Neural progenitor cell (in vitro differentiated cells): ENCODE measurements at regions not wholly inside any gene's neighbourhood (a gene's known extent, or its start where the extent isn't known, plus 50 kb on each side); places are given as distances from the start of the nearest gene placed in this dataset.

Experiments
- CTCF ChIP-seq: fragments of 200-600 bp; sonication (generic); IDR thresholded peaks from 2 replicates; pipeline ENCODE4 v1.5.1; 2017; ENCODE audit warnings: antibody characterized with exemption, mild to moderate bottlenecking
- EZH2 ChIP-seq: fragments of 200-600 bp; sonication (generic); IDR thresholded peaks from 2 replicates; pipeline ENCODE4 v1.6.1; 2017; ENCODE audit warnings: antibody characterized with exemption, mild to moderate bottlenecking, moderate library complexity
- EZH2phosphoT487 ChIP-seq: fragments of 200-600 bp; sonication (generic); IDR thresholded peaks from 2 replicates; pipeline ENCODE4 v1.6.1; 2017; ENCODE audit warnings: antibody characterized with exemption

GRCh38 chr17:77749321-77749751, 209.2 kb upstream of the TNRC6C start:
- TF ChIP-seq CTCF, result no peak
- TF ChIP-seq EZH2, result no peak
- no peak for TF ChIP-seq EZH2phosphoT487
